MM.1S (cell line): ENCODE measurements at regions not wholly inside any gene's neighbourhood (a gene's known extent, or its start where the extent isn't known, plus 50 kb on each side); places are given as distances from the start of the nearest gene placed in this dataset.

Source experiments
- DNase-seq: peaks from one replicate; pipeline ENCODE4 v3.0.0-alpha.2; 2015
- H2AFZ ChIP-seq: fragments of 300-600 bp; sonication (generic); 2 replicates; pipeline ENCODE4 v1.6.0; 2016; ENCODE audit warnings: antibody characterized with exemption, low read length
- H3F3A ChIP-seq: fragments of 300-600 bp; sonication (generic); 2 replicates; pipeline ENCODE4 v1.6.1; 2016; ENCODE audit warnings: mild to moderate bottlenecking, antibody characterized with exemption, low read length, moderate library complexity, mixed read lengths; ENCODE audit not compliant: insufficient read depth
- H3K27ac ChIP-seq: fragments of 300-600 bp; sonication (generic); 2 replicates; pipeline ENCODE4 v1.5.1; 2016; ENCODE audit warnings: mild to moderate bottlenecking, low read length
- H3K27me3 ChIP-seq: fragments of 300-600 bp; sonication (generic); replicated peaks from 2 replicates; pipeline ENCODE4 v1.6.0; 2016; ENCODE audit warnings: low read length; ENCODE audit not compliant: insufficient read depth
- H3K36me3 ChIP-seq: fragments of 300-600 bp; sonication (generic); replicated peaks from 2 replicates; pipeline ENCODE4 v1.6.1; 2016; ENCODE audit warnings: mild to moderate bottlenecking, low read length, mixed read lengths; ENCODE audit not compliant: insufficient read depth
- H3K4me1 ChIP-seq: fragments of 300-600 bp; sonication (generic); 2 replicates; pipeline ENCODE4 v1.6.1; 2016; ENCODE audit warnings: low read length, mixed read lengths
- H3K4me2 ChIP-seq: fragments of 300-600 bp; sonication (generic); 2 replicates; pipeline ENCODE4 v1.6.0; 2016; ENCODE audit warnings: low read depth, low read length
- H3K4me3 ChIP-seq: fragments of 300-600 bp; sonication (generic); 2 replicates; pipeline ENCODE4 v1.5.1; 2016; ENCODE audit warnings: low read length, mixed read lengths
- H3K79me2 ChIP-seq: fragments of 300-600 bp; sonication (generic); 2 replicates; pipeline ENCODE4 v1.6.1; 2016; ENCODE audit warnings: mixed run types, low read length, mixed read lengths
- H3K9ac ChIP-seq: fragments of 300-600 bp; sonication (generic); 2 replicates; pipeline ENCODE4 v1.6.1; 2016; ENCODE audit warnings: low read length, mixed read lengths
- H3K9me2 ChIP-seq: fragments of 300-600 bp; sonication (generic); replicated peaks from 2 replicates; pipeline ENCODE4 v1.6.1; 2016; ENCODE audit warnings: mild to moderate bottlenecking, low read length, mixed read lengths; ENCODE audit not compliant: insufficient read depth
- H3K9me3 ChIP-seq: fragments of 300-600 bp; sonication (generic); replicated peaks from 2 replicates; pipeline ENCODE4 v1.6.1; 2016; ENCODE audit warnings: mild to moderate bottlenecking, low read length, mixed read lengths; ENCODE audit not compliant: insufficient read depth
- H4K20me1 ChIP-seq: fragments of 300-600 bp; sonication (generic); 2 replicates; pipeline ENCODE4 v1.6.1; 2016; ENCODE audit warnings: mild to moderate bottlenecking, low read length, moderate library complexity, mixed read lengths; ENCODE audit not compliant: insufficient read depth
- CTCF ChIP-seq: fragments of 300-600 bp; sonication (generic); IDR thresholded peaks from 2 replicates; pipeline ENCODE4 v1.5.1; 2016; ENCODE audit warnings: antibody characterized with exemption, low read length, mixed read lengths
- EZH2 ChIP-seq: fragments of 300-600 bp; sonication (generic); optimal IDR thresholded peaks from 2 replicates; pipeline ENCODE3; 2017; ENCODE audit warnings: low read depth, mild to moderate bottlenecking, antibody characterized with exemption, low read length, mixed read lengths
- EZH2phosphoT487 ChIP-seq: fragments of 300-600 bp; sonication (generic); IDR thresholded peaks from 2 replicates; pipeline ENCODE4 v1.6.1; 2018; ENCODE audit warnings: antibody characterized with exemption, low read length

GRCh38 chr12:4026020-4026358 lies 152.8 kb upstream of the PARP11 start:
- H4K20me1 ChIP-seq = no peaks in the 10 kb centered on the region
- no peak overlapping the region for H3K27ac ChIP-seq

DNA sequence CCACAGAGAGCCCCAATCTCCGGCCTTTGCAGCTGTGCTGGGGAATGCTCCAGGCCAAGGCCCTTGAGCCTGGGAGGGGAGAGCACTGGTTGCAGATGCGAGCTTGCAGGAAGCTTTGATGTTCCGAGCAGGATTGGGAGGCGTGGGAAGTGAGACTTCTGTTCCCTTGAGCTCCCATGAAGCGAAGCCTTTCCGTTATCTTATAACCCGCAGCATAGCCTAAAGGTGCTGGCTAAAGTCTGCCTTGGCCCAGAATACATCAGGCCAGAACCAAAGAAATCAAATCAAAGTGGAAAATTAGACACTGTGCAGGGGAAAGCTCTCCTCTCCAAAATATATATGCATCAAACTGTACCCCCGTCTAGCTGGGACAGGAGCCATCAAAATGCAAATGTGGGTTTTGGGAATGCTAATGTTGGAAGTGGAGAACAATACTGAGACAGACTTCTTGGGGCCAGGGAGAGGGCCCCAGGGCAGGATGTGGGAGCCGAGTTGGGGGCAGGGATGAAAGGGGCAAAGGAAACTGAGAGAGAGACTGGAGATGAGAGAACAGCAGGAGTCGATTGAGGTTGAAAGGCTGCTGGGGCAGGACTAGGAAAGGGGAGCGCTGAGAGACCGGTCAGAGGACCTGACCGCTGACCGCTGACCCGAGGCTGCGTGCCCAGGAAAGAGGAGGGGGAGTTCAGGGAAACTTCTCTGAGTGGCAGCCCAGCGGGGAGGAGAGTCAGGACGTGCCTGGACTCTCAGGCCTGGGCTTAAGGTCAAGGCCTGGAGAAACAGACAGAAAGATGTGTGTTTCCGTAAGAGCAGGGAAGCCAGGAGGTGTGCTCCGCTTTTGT lies 152.2 kb upstream of the PARP11 start:
- no peak for DNase-seq
- no peaks in the 10 kb centered on the region for H3K36me3 ChIP-seq
- H3F3A ChIP-seq = no peaks in the 10 kb centered on the region
- no peaks in the 10 kb centered on the region for H3K79me2 ChIP-seq
- no peak overlapping the region for H3K9ac ChIP-seq
- no peak overlapping the region for H3K4me2 ChIP-seq
- H3K9me3 ChIP-seq = no peaks in the 10 kb centered on the region
- no peaks in the 10 kb centered on the region for H4K20me1 ChIP-seq
- TF ChIP-seq EZH2phosphoT487 = no peak
- no peak for TF ChIP-seq CTCF
- TF ChIP-seq EZH2 = no peak
- no peaks in the 10 kb centered on the region for H3K9me2 ChIP-seq
- no peaks in the 10 kb centered on the region; the same call in 1 of the 2 replicates for H3K27me3 ChIP-seq
- H3K4me1 ChIP-seq = no peaks in the 10 kb centered on the region
- no peak overlapping the region for H3K27ac ChIP-seq
- H2AFZ ChIP-seq = no peak overlapping the region
- H3K4me3 ChIP-seq = no peak overlapping the region

More at GRCh38 chr12:4026020-4026358, 152.8 kb upstream of the PARP11 start:
- Histone ChIP-seq H3K4me2 (no peak overlapping the region), H3K27me3 (no peaks in the 10 kb centered on the region; the same call in 1 of the 2 replicates), H3K9ac (no peak overlapping the region), H2AFZ (no peak overlapping the region), H3K4me3 (no peak overlapping the region), H3K4me1 (no peaks in the 10 kb centered on the region), H3K36me3 (no peaks in the 10 kb centered on the region), H3K9me2 (no peaks in the 10 kb centered on the region), H3K9me3 (no peaks in the 10 kb centered on the region), H3K79me2 (no peaks in the 10 kb centered on the region), H3F3A (no peaks in the 10 kb centered on the region)
- DNase-seq = no peak
- TF ChIP-seq EZH2phosphoT487 (no peak), EZH2 (no peak), CTCF (no peak)

- no peaks in the 10 kb centered on the region for H3K4me1 ChIP-seq
- no peak overlapping the region for H2AFZ ChIP-seq
- no peaks in the 10 kb centered on the region for H3F3A ChIP-seq
- no peak overlapping the region for H3K4me2 ChIP-seq
- no peaks in the 10 kb centered on the region for H4K20me1 ChIP-seq
- TF ChIP-seq EZH2 (no peak), CTCF (no peak), EZH2phosphoT487 (no peak)
- no peak for DNase-seq
- no peaks in the 10 kb centered on the region for H3K36me3 ChIP-seq
- no peak overlapping the region for H3K27ac ChIP-seq
- H3K79me2 ChIP-seq = no peaks in the 10 kb centered on the region
- H3K9ac ChIP-seq = no peak overlapping the region
- H3K4me3 ChIP-seq = no peak overlapping the region
- H3K9me3 ChIP-seq = no peaks in the 10 kb centered on the region
- no peaks in the 10 kb centered on the region for H3K9me2 ChIP-seq
- H3K27me3 ChIP-seq = no peaks in the 10 kb centered on the region
Measured at GRCh38 chr12:4024701-4025100, 151.5 kb upstream of the PARP11 start.
